ENCODE measurements at regions not wholly inside any gene's neighbourhood (a gene's known extent, or its start where the extent isn't known, plus 50 kb on each side); places are given as distances from the start of the nearest gene placed in this dataset.

GRCh38 chr5:148950471-148950863, 112.4 kb downstream of the SH3TC2 start:
- TF ChIP-seq, protein P1, sequence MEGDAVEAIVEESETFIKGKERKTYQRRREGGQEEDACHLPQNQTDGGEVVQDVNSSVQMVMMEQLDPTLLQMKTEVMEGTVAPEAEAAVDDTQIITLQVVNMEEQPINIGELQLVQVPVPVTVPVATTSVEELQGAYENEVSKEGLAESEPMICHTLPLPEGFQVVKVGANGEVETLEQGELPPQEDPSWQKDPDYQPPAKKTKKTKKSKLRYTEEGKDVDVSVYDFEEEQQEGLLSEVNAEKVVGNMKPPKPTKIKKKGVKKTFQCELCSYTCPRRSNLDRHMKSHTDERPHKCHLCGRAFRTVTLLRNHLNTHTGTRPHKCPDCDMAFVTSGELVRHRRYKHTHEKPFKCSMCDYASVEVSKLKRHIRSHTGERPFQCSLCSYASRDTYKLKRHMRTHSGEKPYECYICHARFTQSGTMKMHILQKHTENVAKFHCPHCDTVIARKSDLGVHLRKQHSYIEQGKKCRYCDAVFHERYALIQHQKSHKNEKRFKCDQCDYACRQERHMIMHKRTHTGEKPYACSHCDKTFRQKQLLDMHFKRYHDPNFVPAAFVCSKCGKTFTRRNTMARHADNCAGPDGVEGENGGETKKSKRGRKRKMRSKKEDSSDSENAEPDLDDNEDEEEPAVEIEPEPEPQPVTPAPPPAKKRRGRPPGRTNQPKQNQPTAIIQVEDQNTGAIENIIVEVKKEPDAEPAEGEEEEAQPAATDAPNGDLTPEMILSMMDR (conservative IDR thresholded peaks at IDR 0.05; ENCODE audit: low read depth, low read length), result no peak
- no peak for DNase-seq (ENCODE audit: low read depth)
- H3K4me3 ChIP-seq (ENCODE audit: low read length), result no peak overlapping the region

DNA sequence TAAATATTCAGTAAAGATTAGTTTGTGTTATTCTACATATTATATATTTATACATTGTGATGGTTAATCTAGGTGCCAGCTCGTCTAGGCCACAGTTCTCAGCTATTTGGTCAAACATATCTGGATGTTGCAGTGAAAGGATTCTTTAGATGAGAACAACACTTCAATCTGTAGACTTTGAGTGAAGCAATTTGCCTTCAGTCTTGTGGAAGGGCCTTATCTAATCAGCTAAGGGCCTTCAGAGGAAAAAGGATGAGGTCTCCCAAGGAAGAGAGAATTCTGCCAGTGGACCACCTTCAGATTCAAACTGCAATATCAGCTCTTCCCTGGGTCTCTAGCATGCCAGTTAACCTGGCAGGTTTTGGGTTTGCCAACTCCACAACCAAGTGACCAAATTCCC, 112.0 kb downstream of the SH3TC2 start:
- TF ChIP-seq, protein P1 (conservative IDR thresholded peaks at IDR 0.05; ENCODE audit: low read depth, low read length), result no peak
- no peak overlapping the region for H3K4me3 ChIP-seq (ENCODE audit: low read length)
- no peak for DNase-seq (ENCODE audit: low read depth)

DNA sequence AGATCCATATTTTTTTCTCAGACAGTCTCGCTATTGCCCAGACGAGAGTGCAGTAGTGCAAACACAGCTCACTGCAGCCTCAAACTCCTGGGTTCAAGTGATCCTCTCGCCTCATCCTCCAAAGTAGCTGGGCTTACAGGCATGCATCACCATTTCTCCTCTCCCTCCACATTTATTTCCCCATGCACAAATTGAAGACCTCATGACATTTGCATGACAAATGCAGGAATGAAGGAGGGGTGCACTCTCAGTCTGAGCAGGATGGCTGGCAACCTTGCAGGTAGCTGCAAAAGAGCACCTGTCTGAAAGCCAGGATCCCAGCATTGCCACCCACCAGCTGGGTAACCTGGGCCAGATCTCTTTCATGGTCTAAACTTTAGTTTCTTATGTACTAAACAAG, 111.2 kb downstream of the SH3TC2 start:
- no peak overlapping the region for H3K4me3 ChIP-seq (ENCODE audit: low read length)
- no peak for DNase-seq (ENCODE audit: low read depth)
- TF ChIP-seq, protein P1 (conservative IDR thresholded peaks at IDR 0.05; ENCODE audit: low read depth, low read length), result no peak

- DNase-seq (ENCODE audit: low read depth), result no peak
- no peak overlapping the region for H3K4me3 ChIP-seq (ENCODE audit: low read length)
- TF ChIP-seq, protein P1 (conservative IDR thresholded peaks at IDR 0.05; ENCODE audit: low read depth, low read length), result no peak
These were observed 110.6 kb downstream of the SH3TC2 start for GRCh38 chr5:148952097-148952867.

DNA sequence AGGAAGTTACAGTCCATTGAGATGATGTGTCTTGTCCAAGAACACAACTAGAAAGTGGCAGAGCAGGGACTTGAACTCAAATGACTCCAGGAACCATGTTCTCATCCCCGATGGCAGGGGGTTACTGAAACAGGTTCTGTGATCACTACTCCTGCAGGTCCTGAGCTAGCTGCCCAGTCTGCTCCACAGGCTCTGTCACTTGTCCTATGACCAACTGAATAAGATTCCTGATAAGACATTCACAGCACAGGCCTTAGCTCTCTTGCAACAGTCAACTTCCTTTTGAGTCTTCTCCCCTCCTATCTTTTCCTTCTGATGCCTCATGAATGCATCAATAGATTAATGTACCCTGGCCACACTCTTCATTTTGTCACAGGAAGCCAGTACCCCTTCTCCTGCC, 109.2 kb downstream of the SH3TC2 start:
- no peak for DNase-seq (ENCODE audit: low read depth)
- TF ChIP-seq, protein P1 (conservative IDR thresholded peaks at IDR 0.05; ENCODE audit: low read depth, low read length), result no peak
- no peak overlapping the region for H3K4me3 ChIP-seq (ENCODE audit: low read length)
